NCI-H774 (cell line): ENCODE measurements at regions not wholly inside any gene's neighbourhood (a gene's known extent, or its start where the extent isn't known, plus 50 kb on each side); places are given as distances from the start of the nearest gene placed in this dataset.

Source experiments
- DNase-seq: peaks from one replicate; lab custom pipeline; 2025; lab: John Stamatoyannopoulos, UW

DNA sequence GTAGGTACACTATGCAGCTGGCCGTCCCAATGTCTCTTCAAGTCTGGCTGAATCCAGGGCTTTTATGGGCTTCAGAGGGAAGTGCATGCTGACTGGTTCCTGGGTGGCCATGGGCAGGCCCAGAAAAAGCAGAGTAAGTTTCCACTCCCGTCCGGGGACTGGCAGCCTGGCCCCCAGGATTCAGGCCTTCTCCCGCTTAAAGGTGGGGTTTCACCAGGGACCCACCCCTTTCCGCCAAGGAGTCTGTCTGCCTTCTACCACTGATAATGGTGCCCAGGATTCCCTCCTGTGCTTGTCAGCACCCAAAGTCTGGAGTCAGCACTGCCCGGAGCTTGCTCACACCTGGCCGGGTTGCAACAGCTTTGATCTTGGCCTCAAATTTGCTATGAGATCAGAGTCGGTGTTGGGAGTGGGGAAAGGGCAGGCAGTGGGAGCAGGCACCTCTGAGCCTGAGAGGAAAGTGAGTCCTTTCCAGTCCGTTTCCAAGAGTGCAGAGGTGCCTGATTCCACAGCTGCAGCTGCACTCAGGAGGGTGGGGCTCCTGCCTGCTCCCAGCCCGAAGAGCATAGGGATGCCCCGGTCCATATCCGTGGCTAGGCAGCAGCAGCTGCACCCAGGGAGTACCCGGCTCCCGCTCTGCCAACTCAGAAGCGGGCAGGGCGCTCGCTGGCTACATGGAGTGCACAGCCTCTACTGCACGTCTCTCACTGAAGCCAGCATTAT lies 1344.3 kb upstream of the ADGRL3 start:
- no peak for DNase-seq

DNA sequence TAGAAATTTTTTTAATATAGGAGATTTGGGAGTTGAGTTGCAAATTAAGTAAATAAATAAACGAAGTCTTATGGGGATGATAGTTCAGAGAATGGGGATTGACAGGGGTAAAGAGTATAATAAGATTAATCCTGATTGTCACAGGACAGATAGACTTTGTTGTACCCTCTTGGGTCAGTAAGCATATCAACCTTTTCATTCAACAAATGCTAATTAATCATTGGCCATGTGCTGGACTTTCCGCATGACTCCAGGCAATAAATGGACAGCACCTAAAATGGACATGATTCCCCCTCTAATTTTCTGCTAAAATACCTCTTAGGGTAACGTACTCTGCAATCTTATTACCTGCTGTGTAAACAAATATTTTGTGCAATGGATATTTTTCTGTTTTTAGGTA lies 1331.1 kb upstream of the ADGRL3 start:
- DNase-seq = no peak

- no peak for DNase-seq
Observed at GRCh38 chr4:59869559-59869958, 1330.6 kb upstream of the ADGRL3 start.

GRCh38 chr4:59881632-59882031 lies 1318.5 kb upstream of the ADGRL3 start:
- no peak for DNase-seq

GRCh38 chr4:59904331-59904730 lies 1295.8 kb upstream of the ADGRL3 start:
- DNase-seq = no peak

DNA sequence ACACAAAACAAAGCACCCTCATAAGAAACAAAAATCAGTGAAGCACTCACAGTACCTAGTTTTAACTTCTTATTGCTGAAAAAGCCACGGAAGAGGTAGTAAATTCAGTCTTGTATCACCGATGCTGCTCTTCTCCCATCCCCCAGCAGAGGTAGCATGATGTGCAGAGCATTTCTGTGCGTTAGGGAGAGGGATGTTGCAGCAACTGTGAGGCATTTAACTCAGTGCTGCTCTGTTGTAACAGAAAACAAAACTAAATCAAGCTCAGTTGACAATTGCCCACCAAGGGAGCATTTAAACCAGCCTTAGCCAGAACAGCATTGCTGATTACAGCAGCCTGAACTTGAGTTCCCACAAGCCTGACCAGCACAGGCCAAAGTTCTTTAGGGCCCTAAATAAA lies 1279.7 kb upstream of the ADGRL3 start:
- no peak for DNase-seq

GRCh38 chr4:59925290-59925689 lies 1274.8 kb upstream of the ADGRL3 start:
- DNase-seq = no peak

DNA sequence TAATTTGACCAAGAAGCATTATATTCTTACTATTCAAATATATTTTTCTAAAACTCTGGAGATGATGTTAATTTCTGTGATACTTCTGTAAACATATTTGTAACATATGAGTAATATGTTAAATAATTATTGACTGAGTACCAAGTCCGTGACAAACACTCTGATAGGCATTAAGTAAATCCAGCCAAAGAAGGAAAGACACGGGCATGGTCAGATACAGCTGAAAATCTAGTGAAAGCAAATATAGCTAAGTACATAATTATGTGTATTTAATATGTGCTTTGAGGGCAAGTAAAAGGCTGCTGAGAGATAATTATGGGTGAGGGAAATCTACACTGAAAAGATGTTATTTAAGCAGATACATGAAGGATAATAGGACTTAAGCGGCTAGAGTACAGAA lies 1263.6 kb upstream of the ADGRL3 start:
- DNase-seq = peak; percentile 85

GRCh38 chr4:59938166-59938565 lies 1262.0 kb upstream of the ADGRL3 start:
- no peak for DNase-seq

GRCh38 chr4:59945277-59945676 lies 1254.8 kb upstream of the ADGRL3 start:
- DNase-seq = no peak

DNA sequence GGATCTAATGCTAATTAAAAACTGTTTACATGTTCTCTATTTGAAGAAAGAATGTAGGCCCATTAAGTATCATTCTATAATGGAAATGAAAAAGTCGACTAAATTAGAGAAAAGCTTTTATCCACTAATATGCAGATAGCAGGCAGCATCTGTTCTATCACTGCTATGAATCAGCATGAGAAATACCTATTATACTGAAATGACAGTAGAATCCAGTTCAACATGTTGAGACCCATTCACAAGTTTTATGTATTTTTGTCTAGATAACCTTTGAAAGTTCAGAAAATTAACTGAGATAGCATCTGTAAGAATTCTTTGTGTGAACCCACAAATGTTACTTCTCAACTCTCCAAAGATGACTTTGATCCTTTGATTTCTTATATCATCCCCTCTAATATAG lies 1254.4 kb upstream of the ADGRL3 start:
- DNase-seq = no peak

- no peak for DNase-seq
Observed at GRCh38 chr4:59956366-59956765, 1243.8 kb upstream of the ADGRL3 start.

- no peak for DNase-seq
Observed at GRCh38 chr4:59960143-59960542, 1240.0 kb upstream of the ADGRL3 start.

DNA sequence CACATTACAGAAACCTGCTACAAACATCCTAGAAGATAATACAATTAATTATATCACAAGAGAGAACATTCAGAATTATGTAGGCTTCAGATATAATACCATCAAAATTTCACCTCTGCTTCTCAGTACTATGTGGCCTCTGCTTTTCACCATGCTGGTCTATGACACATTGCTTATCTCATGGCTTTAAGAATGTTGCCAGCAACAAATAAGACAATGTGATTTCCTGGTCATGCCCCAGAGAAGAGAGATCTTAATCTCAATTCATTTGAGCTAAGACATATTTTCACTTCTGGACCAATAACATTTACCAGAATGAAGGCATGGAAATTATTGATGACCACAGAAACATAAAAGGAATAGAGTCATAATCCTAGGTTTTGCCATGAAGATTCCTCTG lies 1233.4 kb upstream of the ADGRL3 start:
- no peak for DNase-seq

DNA sequence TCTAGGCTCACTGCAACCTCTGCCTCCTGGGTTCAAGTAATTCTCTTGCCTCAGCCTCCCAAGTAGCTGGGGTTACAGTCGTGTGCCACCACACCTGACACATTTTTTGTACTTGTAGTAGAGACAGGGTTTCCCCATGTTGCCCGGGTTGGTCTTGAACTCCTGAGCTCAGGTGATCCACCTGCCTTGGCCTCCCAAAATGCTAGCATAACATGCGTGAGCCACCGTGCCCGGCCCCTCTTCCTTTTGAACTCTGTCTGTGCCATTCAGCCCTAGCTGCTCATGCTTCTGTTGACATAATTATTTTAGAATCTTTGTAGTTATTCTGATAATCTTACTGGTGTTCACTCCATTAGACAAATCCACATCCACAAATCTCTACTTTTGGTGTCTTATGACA lies 1231.3 kb upstream of the ADGRL3 start:
- DNase-seq = no peak

DNA sequence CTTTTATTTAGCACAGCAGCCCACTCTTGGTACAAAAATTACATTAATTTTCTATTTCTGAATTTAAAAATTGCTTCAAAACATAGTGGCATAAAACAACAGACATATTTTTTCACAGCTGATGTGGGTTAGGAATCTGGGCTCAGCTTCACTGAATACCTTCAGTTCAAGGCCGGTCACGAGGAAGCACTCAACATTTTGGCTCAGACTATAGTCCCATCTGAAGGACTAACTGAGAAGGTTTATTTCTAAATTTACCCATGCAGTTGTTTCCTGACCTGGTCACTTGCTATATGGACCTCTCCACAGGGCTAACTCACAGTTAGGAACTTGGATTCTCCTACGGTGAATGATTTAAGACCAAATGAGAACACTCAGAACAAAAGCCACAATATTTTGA lies 1230.2 kb upstream of the ADGRL3 start:
- no peak for DNase-seq

DNA sequence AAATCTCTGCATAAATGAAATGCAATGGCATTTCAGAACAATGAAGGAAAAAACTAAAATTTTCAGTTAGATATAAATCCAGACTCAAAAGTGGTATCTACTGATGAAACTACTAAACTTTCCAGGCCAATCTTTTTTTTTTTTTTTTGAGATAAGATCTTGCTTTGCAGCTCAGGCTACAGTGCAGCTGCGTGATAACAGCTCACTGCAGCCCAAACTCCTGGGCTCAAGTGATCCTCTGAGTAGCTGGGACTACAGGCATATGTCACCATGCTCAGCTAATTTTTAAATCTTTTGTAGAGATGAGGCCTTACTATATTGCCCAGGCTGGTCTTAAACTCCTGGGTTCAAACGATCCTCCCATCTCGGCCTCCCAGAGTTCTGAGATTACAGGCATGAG lies 1228.2 kb upstream of the ADGRL3 start:
- no peak for DNase-seq

DNA sequence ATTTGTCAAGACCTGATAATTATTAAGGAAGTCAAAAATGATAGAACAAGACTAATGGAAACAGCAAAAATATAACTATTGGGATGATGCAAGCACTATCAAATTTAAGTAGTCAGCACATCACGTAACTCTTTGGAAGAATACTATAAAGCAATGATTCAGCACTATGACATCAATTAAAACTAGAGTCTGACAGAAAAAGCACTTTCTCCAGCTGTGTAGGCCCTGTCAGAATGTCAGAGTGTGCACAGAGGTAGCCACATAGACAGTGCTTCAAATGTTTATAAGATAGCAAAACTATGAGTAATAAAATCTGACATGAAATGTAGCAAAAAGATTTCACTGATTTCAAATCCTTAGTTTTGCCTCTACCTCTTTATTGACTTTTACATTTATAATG lies 1226.6 kb upstream of the ADGRL3 start:
- no peak for DNase-seq

DNA sequence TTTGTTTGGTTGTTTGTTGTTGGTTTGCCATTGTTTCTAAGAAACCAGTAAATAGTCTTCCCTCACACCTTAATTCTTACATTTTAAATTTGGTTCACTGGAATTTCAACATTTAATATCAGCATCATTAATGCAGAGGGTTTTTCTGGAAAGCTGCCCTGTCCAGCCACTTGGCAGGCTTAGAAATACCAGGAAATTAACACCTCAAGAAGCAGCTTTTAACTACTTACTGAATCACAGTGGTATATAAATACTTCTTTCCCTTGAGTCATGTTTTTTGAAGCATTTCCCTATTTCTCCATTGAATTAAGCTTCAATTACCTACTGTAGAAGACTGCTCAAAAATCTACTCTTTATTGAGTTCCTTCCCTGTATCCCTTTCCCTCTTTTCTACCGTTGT lies 1221.1 kb upstream of the ADGRL3 start:
- DNase-seq = no peak

DNA sequence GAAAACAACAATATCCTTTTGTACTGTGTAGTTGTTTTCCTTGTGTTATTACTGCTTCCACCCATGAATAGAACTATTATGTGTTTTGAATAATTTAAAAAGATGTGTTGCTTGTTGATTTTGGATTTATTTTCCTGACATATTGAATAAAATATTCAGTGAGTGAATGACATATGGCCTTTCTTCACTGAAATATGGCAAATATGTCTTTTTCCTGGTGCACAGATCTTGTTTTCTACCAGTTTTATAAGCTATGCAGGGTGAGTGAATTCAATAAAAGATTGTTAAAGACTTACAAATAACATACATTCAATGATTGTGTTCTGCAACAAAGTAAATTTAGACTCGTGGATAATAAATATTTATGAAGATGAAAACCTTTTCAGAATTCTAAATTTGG lies 1216.3 kb upstream of the ADGRL3 start:
- DNase-seq = no peak

DNA sequence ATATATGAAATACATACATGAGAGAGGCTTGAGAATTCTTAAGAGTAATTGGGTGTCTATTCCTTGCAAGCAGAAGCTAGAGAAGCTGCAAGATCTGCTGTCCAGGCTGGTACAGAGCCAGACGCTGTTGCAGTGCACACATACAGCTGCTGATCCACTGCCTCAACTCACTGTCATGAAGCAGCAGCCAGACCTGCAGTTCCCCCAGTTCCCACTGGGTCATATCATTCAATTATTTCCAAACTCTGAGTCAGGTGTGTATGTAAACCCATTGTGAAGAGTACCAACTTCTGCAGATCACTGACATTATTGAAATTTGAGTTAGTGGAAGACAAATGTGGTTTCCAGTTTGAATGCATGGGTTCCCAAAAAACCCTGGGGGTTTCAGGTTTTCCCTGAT lies 1212.8 kb upstream of the ADGRL3 start:
- no peak for DNase-seq

DNA sequence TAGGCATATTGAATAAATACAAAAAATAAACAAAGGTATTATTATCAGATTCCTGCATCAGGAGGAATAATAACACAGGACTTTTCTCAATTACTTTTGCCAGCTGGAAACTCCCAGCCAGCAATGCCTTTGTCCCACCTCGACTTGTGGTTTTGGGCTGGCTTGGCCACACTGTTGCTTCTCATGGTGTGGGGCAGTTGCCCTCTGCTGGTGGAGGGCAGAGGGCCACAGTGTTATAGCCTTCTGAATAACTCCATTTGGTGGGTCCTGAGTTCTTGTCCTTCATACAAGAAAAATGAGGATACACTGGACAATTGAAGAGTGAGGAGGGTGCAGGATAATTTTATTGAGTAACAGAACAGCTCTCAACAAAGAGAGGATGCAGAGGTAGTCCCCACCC lies 1206.0 kb upstream of the ADGRL3 start:
- DNase-seq = no peak

- DNase-seq = no peak
Observed at GRCh38 chr4:60002603-60003337, 1197.4 kb upstream of the ADGRL3 start.
